HepG2 (cell line): ENCODE measurements at regions not wholly inside any gene's neighbourhood (a gene's known extent, or its start where the extent isn't known, plus 50 kb on each side); places are given as distances from the start of the nearest gene placed in this dataset.

Experiments
- RBFOX2 ChIP-seq: fragments of 200-400 bp; formaldehyde crosslinking; IDR thresholded peaks from 2 replicates; pipeline ENCODE4 v1.6.1; 2017; ENCODE audit warnings: low read depth, mild to moderate bottlenecking, low read length
- ZNF12 ChIP-seq: sonication (generic); formaldehyde crosslinking; IDR thresholded peaks from 2 replicates; pipeline ENCODE4 v1.5.0; 2020; ENCODE audit warnings: missing genetic modification reagents
- ZNF570 ChIP-seq: sonication (generic); formaldehyde crosslinking; IDR thresholded peaks from 2 replicates; pipeline ENCODE4 v1.4.0; 2020; ENCODE audit warnings: mild to moderate bottlenecking, missing genetic modification reagents, borderline replicate concordance

DNA sequence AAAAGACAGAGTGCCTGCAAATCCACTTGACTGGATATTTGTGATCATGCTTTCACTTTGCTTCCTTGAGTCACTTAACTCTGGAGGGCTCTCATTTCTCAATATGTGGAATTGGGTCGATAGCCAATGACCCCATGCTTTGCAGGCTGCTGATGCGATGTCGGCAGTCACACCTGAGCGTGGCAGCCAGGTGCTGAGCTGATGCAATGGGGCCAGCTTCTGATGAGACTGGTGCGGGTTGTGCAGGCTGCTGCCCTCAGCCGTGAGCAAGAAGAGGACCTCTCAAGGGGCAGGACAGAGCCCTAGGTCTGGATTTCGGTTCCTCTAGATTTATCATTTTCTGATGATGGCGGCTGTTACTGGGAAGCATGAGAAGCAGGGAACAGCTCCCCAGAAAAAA lies 334.1 kb downstream of the TEX29 start:
- TF ChIP-seq RBFOX2, result no peak
- TF ChIP-seq ZNF570, result no peak
- no peak for TF ChIP-seq ZNF12
